PC-3 (cell line): ENCODE measurements at regions not wholly inside any gene's neighbourhood (a gene's known extent, or its start where the extent isn't known, plus 50 kb on each side); places are given as distances from the start of the nearest gene placed in this dataset.

Source experiments
- CTCF ChIP-seq: fragments of 300-600 bp; sonication (generic); conservative IDR thresholded peaks from 2 replicates; pipeline ENCODE4 v1.5.1; 2017; ENCODE audit warnings: antibody characterized with exemption, low read depth, mild to moderate bottlenecking, low read length
- EZH2 ChIP-seq: fragments of 300-600 bp; sonication (generic); IDR thresholded peaks from one replicate; pipeline ENCODE4 v1.6.1; 2017; ENCODE audit warnings: antibody characterized with exemption, mild to moderate bottlenecking, low read length; ENCODE audit not compliant: unreplicated experiment
- EZH2phosphoT487 ChIP-seq: fragments of 300-600 bp; sonication (generic); IDR thresholded peaks from 2 replicates; pipeline ENCODE4 v1.6.1; 2018; ENCODE audit warnings: mild to moderate bottlenecking, antibody characterized with exemption, low read length, borderline replicate concordance

- TF ChIP-seq CTCF (no peak), EZH2 (no peak), EZH2phosphoT487 (no peak)
These were observed 345.4 kb upstream of the SALL3 start for GRCh38 chr18:78634061-78634696.
